ENCODE measurements at regions not wholly inside any gene's neighbourhood (a gene's known extent, or its start where the extent isn't known, plus 50 kb on each side); places are given as distances from the start of the nearest gene placed in this dataset.

- no peak for TF ChIP-seq POLR2A (IDR thresholded peaks at IDR 0.05; ENCODE audit: low read length)
- TF ChIP-seq GATA1 (IDR thresholded peaks at IDR 0.05; ENCODE audit: low read depth, low read length), result no peak
Observed at GRCh38 chr3:171949554-171949953, 89.8 kb upstream of the FNDC3B start.

Measured in erythroblast (primary cell).